Ectodermal cell (in vitro differentiated cells): ENCODE measurements at regions not wholly inside any gene's neighbourhood (a gene's known extent, or its start where the extent isn't known, plus 50 kb on each side); places are given as distances from the start of the nearest gene placed in this dataset.
"Not testable (repeated sequence)": the region's sequence is repeated elsewhere in the genome, so short reads cannot be mapped to it uniquely, and the experiment has no call there.

ENCODE experiments used
- H3K27ac ChIP-seq: 2 replicates; pipeline ENCODE4 v1.7.0; 2013; ENCODE audit warnings: mild to moderate bottlenecking, low read depth, low read length; ENCODE audit not compliant: insufficient read depth, poor library complexity, severe bottlenecking
- H3K27me3 ChIP-seq: 2 replicates; pipeline ENCODE4 v1.7.0; 2013; ENCODE audit warnings: mild to moderate bottlenecking, low read length; ENCODE audit not compliant: insufficient read depth, control insufficient read depth, poor library complexity, severe bottlenecking
- H3K36me3 ChIP-seq: one replicate; pipeline ENCODE4 v1.7.0; 2013; ENCODE audit warnings: low read length; ENCODE audit not compliant: control insufficient read depth, insufficient read depth
- H3K4me1 ChIP-seq: one replicate; pipeline ENCODE4 v1.7.0; 2013; ENCODE audit warnings: low read length; ENCODE audit not compliant: control insufficient read depth, insufficient read depth
- H3K4me3 ChIP-seq: 2 replicates; pipeline ENCODE4 v1.7.0; 2013; ENCODE audit warnings: low read depth, low read length, control low read depth; ENCODE audit not compliant: insufficient read depth
- H3K9me3 ChIP-seq: 2 replicates; pipeline ENCODE4 v1.7.0; 2013; ENCODE audit warnings: mild to moderate bottlenecking, low read length, moderate library complexity; ENCODE audit not compliant: control insufficient read depth
- WGBS, 2 experiments: methylation state at CpG; one replicate each; pipeline ENCODE4 v1.1.7; 2013; ENCODE audit warnings: missing lambda C conversion rate in 2 of 2; 5-methylcytosine and 5-hydroxymethylcytosine counted together

DNA sequence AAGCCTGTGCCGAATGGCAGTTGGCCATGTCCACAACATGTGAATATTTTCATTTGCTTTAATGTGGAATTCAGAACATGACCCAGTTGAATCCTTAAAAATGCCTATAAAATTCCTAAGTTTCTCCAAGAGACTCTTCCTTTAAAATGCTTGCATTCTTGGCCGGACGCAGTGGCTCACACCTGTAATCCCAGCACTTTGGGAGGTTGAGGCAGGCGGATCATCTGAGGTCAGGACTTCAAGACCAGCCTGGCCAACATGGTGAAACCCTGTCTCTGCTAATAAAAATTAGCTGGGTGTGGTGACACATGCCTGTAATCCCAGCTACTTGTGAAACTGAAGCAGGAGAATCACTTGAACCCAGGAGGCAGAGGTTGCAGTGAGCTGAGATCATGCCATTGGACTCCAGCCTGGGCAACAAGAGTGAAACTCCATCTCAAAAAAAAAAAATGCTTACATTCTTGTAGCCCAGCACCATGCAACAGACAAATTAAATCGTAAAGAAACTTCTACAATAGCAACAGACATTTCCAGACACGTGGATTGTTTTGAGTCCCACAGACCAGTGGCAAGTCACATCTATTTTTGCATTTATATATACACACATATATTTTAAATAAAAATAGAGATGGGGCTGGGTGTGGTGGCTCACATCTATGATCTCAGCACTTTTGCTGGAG, 274.4 kb downstream of the GOLGA6L6 start:
- not testable (repeated sequence) for H3K36me3 ChIP-seq
- 69 to 74% methylated on average over 6 of the region's 6 CpGs for WGBS, 2 experiments

DNA sequence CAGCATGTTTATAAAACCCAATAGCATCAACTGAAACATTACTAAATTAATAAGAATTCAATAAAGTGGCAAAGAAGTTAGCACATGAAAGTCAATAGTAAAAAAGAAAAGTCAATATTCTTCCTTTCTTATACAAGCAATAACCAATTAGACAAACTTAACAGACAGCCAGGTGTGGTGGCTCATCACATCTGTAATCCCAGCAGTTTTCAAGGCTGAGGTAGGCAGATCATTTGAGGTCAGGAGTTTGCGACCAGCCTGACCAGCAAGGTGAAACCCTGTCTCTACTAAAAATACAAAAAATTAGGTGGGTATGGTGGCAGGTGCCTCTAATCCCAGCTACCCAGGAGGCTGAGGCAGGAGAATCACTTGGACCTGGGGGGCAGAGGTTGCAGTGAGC, 275.9 kb downstream of the GOLGA6L6 start:
- 75 to 79% methylated on average over 1 of the region's 1 CpG for WGBS, 2 experiments
- H3K9me3 ChIP-seq: peaks cover 16% of the 10 kb centered on the region
- not testable (repeated sequence) for H3K27me3 ChIP-seq, H3K4me3 ChIP-seq, H3K36me3 ChIP-seq, H3K27ac ChIP-seq, H3K4me1 ChIP-seq

More for the DNA sequence above, 274.4 kb downstream of the GOLGA6L6 start:
- not testable (repeated sequence) for H3K4me3 ChIP-seq, H3K27ac ChIP-seq, H3K27me3 ChIP-seq, H3K4me1 ChIP-seq
- H3K9me3 ChIP-seq: peaks cover 21% of the 10 kb centered on the region

DNA sequence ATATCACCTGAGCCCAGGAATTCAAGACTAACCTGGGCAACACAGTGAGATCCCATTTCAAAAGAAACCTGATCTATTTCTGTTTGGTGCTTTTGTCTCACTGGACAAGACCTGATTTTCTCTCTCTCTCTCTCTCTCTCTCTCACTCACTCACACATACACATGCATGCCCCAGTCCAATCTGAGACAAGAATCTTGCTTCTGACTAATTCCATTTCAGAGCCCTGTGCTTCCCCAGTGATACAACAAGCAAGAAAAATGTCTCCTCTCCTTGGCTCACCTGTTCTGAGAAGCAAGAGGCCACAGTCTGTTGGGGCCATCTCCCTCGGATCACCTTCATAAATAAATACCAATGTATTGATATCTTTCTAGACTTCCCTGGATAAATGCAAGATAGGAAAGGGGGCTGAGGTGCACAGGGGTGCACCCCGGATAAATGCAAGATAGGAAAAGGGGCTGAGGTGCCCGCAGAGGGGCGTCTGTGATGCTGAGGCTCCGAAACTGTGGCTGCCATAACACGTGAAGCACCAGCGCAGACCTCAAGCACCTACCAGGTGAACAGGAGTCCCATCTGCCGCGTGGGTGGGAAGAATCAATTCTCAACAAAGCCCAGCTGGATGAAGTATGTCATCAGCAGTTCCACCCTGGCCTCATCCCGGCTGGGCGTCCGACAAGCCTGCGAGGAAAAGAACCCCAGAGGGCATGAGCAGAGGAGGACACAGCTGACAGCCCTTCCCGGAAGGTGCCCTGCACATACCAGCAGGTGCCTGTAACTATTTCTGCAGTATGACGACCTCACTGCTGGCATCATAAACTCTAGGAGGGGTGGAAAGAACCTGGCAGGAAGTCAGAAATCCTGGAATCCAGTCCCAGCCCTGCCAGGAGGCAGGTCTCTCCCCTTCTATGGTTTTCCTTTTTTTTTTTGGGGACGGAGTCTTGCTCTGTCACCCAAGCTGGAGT, 280.0 kb downstream of the GOLGA6L6 start:
- H3K27me3 ChIP-seq, H3K4me3 ChIP-seq, H3K27ac ChIP-seq, H3K4me1 ChIP-seq, H3K36me3 ChIP-seq: not testable (repeated sequence)
- H3K9me3 ChIP-seq: peaks cover 19% of the 10 kb centered on the region
- WGBS, 2 experiments: 79 to 82% methylated on average over 16 of the region's 16 CpGs

DNA sequence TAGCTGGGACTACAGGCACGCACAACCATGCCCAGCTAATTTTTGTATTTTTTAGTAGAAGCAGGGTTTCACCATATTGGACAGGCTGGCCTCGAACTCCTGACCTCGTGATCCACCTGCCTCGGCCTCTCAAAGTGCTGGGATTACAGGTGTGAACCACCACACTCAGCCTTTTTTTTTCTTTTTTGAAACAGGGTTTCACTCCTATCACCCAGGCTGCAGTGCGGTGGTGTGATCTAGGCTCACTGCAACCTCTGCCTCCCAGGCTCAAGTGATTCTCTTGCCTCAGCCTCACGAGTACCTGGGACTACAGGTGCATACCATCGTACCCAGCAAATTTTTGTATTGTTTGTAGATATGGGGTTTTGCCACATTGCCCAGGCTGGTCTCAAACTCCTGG, 280.9 kb downstream of the GOLGA6L6 start:
- 77 to 78% methylated on average over 7 of the region's 7 CpGs for WGBS, 2 experiments
- not testable (repeated sequence) for H3K36me3 ChIP-seq, H3K4me3 ChIP-seq, H3K27ac ChIP-seq, H3K27me3 ChIP-seq, H3K4me1 ChIP-seq
- peaks cover 15% of the 10 kb centered on the region for H3K9me3 ChIP-seq

DNA sequence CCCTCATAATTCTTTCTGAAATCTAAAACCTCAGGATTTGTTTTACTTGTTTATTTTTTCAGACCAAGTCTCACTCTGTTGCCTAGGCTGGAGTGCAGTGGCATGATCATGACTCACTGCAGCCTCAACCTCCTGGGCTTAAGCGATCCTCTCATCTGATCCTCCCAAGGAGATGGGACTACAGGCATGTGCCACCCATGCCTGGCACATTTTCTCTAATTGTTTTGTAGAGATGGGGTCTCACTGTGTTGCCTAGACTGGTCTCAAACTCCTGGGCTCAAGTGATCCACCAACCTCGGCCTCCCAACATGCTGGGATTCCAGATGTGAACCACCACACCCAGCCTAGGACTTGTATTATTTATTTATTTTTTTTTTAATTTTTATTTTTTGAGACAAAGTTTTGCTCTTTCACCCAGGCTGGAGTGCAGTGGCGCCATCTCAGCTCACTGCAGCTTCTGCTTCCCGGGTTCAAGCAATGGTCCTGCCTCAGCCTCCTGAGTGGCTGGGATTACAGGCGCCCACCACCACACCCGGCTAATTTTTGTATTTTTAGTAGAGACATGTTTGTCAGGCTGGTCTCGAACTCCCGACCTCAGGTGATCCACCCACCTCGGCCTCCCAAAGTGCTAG, 281.9 kb downstream of the GOLGA6L6 start:
- not testable (repeated sequence) for H3K27me3 ChIP-seq, H3K27ac ChIP-seq, H3K4me1 ChIP-seq, H3K36me3 ChIP-seq, H3K4me3 ChIP-seq
- 80 to 85% methylated on average over 9 of the region's 9 CpGs for WGBS, 2 experiments
- H3K9me3 ChIP-seq: peaks cover 15% of the 10 kb centered on the region

DNA sequence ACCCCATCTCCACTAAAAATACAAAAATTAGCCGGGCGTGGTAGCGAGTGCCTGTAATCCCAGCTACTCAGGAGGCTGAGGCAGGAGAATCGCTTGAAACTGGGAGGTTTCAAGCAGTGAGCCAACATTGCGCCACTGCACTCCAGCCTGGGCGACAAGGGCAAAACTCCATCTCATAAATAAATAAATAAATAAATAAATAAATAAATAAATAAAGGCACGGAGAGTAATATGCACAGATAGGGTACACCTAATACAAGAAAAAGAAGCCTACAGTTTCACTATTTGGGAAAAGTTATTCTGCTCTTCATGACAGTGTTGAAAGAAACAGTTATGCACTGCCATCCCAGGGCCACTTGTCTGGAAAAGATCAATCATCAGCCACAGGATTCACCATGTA, 285.2 kb downstream of the GOLGA6L6 start:
- H3K9me3 ChIP-seq: peaks cover 21% of the 10 kb centered on the region
- WGBS, 2 experiments: 88 to 93% methylated on average over 7 of the region's 7 CpGs
- not testable (repeated sequence) for H3K27me3 ChIP-seq, H3K4me1 ChIP-seq, H3K27ac ChIP-seq, H3K4me3 ChIP-seq, H3K36me3 ChIP-seq

DNA sequence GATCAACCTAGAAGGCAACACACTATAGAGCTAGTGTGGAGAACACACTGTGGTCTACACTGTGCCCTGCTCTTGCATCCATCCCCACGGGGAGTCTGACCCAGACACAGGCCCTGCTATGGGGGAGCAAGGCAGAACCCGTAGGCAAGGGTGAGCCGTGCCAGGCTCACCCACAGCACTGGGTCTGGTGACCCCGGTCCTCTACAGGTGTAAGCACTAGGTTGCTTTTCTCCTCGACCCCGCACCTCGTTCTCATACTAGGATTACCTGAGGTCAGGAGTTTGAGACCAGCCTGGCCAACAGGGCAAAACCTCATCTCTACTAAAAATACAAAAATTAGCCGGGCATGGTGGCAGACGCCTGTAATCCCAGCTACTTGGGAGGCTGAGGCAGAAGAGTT, 286.0 kb downstream of the GOLGA6L6 start:
- not testable (repeated sequence) for H3K4me1 ChIP-seq, H3K36me3 ChIP-seq, H3K27ac ChIP-seq, H3K4me3 ChIP-seq, H3K27me3 ChIP-seq
- WGBS, 2 experiments: 66 to 69% methylated on average over 9 of the region's 9 CpGs
- peaks cover 25% of the 10 kb centered on the region for H3K9me3 ChIP-seq

DNA sequence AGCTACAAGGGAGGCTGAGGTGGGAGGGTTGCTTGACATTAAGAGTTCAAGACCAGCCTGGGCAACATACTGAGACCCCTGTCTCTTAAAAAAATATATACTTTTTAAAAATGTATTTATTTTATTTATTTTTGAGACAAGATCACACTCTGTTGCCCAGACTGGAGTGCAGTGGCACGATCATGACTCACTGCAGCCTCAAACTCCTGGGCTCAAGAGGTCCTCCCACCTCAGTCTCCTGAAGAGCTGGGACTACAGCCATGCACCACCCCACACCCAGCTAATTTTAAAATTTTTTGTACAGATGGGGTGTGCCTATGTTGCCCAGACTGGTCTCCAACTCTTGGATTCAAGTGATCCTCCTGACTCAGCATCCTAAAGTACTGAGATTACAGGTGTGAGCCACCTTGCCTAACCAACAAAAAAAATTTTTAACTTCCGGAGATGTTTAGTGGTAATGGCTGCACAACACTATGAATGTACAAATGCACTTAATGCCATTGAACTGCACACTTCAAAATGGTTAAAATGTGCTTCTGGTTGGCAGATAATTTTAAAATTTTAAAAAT, 288.5 kb downstream of the GOLGA6L6 start:
- H3K27me3 ChIP-seq, H3K36me3 ChIP-seq, H3K4me1 ChIP-seq, H3K27ac ChIP-seq, H3K4me3 ChIP-seq: not testable (repeated sequence)
- 63% methylated on average over 2 of the region's 2 CpGs for WGBS, 2 experiments
- peaks cover 19% of the 10 kb centered on the region for H3K9me3 ChIP-seq

DNA sequence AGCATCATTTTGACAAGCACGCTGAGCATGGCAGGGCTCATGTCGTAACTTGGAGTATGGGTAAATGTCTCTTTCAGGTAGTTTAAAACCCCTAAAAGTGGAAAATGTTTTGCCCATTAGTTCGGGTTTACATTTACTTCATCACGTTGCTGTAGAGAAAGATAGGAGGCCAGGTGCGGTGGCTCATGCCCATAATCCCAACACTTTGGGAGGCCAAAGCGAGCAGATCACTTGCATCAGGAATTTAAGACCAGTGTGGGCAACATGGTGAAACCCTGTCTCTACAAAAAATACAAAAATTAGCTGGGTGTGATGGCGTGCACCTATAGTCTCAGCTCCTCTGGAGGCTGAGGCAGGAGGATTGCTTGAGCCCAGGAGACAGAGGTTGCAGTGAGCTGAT, 289.6 kb downstream of the GOLGA6L6 start:
- H3K27me3 ChIP-seq, H3K36me3 ChIP-seq, H3K4me1 ChIP-seq, H3K4me3 ChIP-seq, H3K27ac ChIP-seq: not testable (repeated sequence)
- 78% methylated on average over 7 of the region's 7 CpGs for WGBS, 2 experiments
- peaks cover 20% of the 10 kb centered on the region for H3K9me3 ChIP-seq
